Caco-2 (cell line): ENCODE measurements at regions not wholly inside any gene's neighbourhood (a gene's known extent, or its start where the extent isn't known, plus 50 kb on each side); places are given as distances from the start of the nearest gene placed in this dataset.

ENCODE experiments used
- BruUV-seq: library from RNA; stranded (reverse); fragments of 400-500 nt; replicated peaks from 2 replicates; lab custom pipeline; 2021; lab: Mats Ljungman, UMichigan
- CTCF ChIA-PET: fragments of 300-600 bp; sonication (Branson Sonifier 250); formaldehyde crosslinking; loops from one replicate; lab custom pipeline; 2022; ENCODE audit warnings: antibody characterized with exemption; lab: Charles Lee
- POLR2A ChIA-PET: fragments of 300-600 bp; sonication (Branson Sonifier 250); formaldehyde crosslinking; loops from one replicate; lab custom pipeline; 2022; ENCODE audit warnings: antibody characterized with exemption; lab: Charles Lee
- DNase-seq, 2 experiments: peaks; one replicate each; pipeline versions ENCODE4 v3.0.0 to v3.0.0-alpha.2; 2020 to 2022
- H3K27me3 ChIP-seq: replicated peaks from 2 replicates; pipeline ENCODE4 v1.6.0; 2011; ENCODE audit warnings: low read length; ENCODE audit not compliant: control insufficient read depth, insufficient read depth
- H3K36me3 ChIP-seq: 2 replicates; pipeline ENCODE4 v1.5.1; 2011; ENCODE audit warnings: low read length; ENCODE audit not compliant: control insufficient read depth, insufficient read depth
- H3K4me1 ChIP-seq: fragments of 250-450 bp; sonication (Bioruptor Pico); 2 replicates; pipeline ENCODE4 v1.5.1; 2020; ENCODE audit warnings: mild to moderate bottlenecking
- H3K4me3 ChIP-seq: 2 replicates; pipeline ENCODE4 v1.5.1; 2011; ENCODE audit warnings: low read depth, mild to moderate bottlenecking, control low read depth, low read length
- H3K9me3 ChIP-seq: fragments of 250-450 bp; sonication (Bioruptor Pico); 2 replicates; pipeline ENCODE4 v1.5.1; 2020; ENCODE audit warnings: mild to moderate bottlenecking, moderate library complexity
- H3K27ac Mint-ChIP-seq: one replicate; pipeline ENCODE4 v1.8.0; 2022; ENCODE audit warnings: mixed read lengths; ENCODE audit not compliant: unreplicated experiment
- H3K27me3 Mint-ChIP-seq: one replicate; pipeline ENCODE4 v1.8.0; 2022; ENCODE audit warnings: mixed read lengths; ENCODE audit not compliant: insufficient read depth, unreplicated experiment
- H3K36me3 Mint-ChIP-seq: one replicate; pipeline ENCODE4 v1.8.0; 2022; ENCODE audit warnings: mild to moderate bottlenecking, mixed read lengths; ENCODE audit not compliant: insufficient read depth, unreplicated experiment
- H3K4me1 Mint-ChIP-seq: one replicate; pipeline ENCODE4 v1.8.0; 2022; ENCODE audit warnings: low read depth, mixed read lengths; ENCODE audit not compliant: unreplicated experiment
- H3K4me3 Mint-ChIP-seq: one replicate; pipeline ENCODE4 v1.8.0; 2022; ENCODE audit warnings: mild to moderate bottlenecking, moderate library complexity, mixed read lengths; ENCODE audit not compliant: unreplicated experiment
- H3K9me3 Mint-ChIP-seq: one replicate; pipeline ENCODE4 v1.8.0; 2022; ENCODE audit warnings: mixed read lengths; ENCODE audit not compliant: unreplicated experiment
- CTCF ChIP-seq, 2 experiments: fragments of 200-600 bp in 1 of 2; IDR thresholded peaks; 1 replicate in 1 of 2; 2 replicates in 1 of 2; pipeline versions ENCODE4 v1.5.1 to v1.8.0; 2011 to 2022; ENCODE audit warnings: antibody characterized with exemption in 1 of 2, control low read depth in 1 of 2, inconsistent platforms in 1 of 2, low read depth in 1 of 2, low read length in 1 of 2, mild to moderate bottlenecking in 1 of 2, moderate library complexity in 1 of 2; ENCODE audit not compliant: insufficient read depth in 1 of 2, severe bottlenecking in 1 of 2, unreplicated experiment in 1 of 2
- intact Hi-C: fragments of 100-400 bp; cut with micrococcal nuclease; formaldehyde crosslinking; loops from one replicate; pipeline ENCODE4 v1.10.0; 2022; ENCODE audit not compliant: unreplicated experiment

- H3K4me3 ChIP-seq, result no peak overlapping the region
- Mint-ChIP-seq H3K4me1 (no peaks in the 10 kb centered on the region), H3K9me3 (no peaks in the 10 kb centered on the region), H3K4me3 (no peak overlapping the region), H3K36me3 (no peaks in the 10 kb centered on the region), H3K27me3 (peaks cover 12% of the 10 kb centered on the region), H3K27ac (no peak overlapping the region)
- no peaks in the 10 kb centered on the region for H3K4me1 ChIP-seq
- POLR2A ChIA-PET, result no interaction called here
- BruUV-seq, result no TSS peak
- DNase-seq, result no peak
- no peaks in the 10 kb centered on the region for H3K9me3 ChIP-seq
- intact Hi-C loops, result no loop called here
- H3K27me3 ChIP-seq, result no peaks in the 10 kb centered on the region
- TF ChIP-seq CTCF (IDR thresholded peaks at IDR 0.05; ENCODE audit: insufficient read depth in 1 of 2, low read depth in 1 of 2, low read length in 1 of 2, severe bottlenecking in 1 of 2, unreplicated experiment in 1 of 2), result no peak
- CTCF ChIA-PET, result no interaction called here
- H3K36me3 ChIP-seq, result no peaks in the 10 kb centered on the region
Observed at GRCh38 chr9:100724886-100725285, 147.0 kb downstream of the CAVIN4 start.

GRCh38 chr9:100725371-100725770 is 147.5 kb downstream of the CAVIN4 start:
- peaks cover 12% of the 10 kb centered on the region for H3K27me3 Mint-ChIP-seq
- no peak for DNase-seq
- ChIA-PET POLR2A (no interaction called here), CTCF (no interaction called here)
- Histone ChIP-seq H3K9me3 (no peaks in the 10 kb centered on the region), H3K4me3 (no peak overlapping the region), H3K27me3 (no peaks in the 10 kb centered on the region), H3K4me1 (no peaks in the 10 kb centered on the region), H3K36me3 (no peaks in the 10 kb centered on the region)
- no peaks in the 10 kb centered on the region for H3K36me3 Mint-ChIP-seq
- no peak for TF ChIP-seq CTCF (IDR thresholded peaks at IDR 0.05; ENCODE audit: insufficient read depth in 1 of 2, low read depth in 1 of 2, low read length in 1 of 2, severe bottlenecking in 1 of 2, unreplicated experiment in 1 of 2)
- no peaks in the 10 kb centered on the region for H3K4me1 Mint-ChIP-seq
- no peak overlapping the region for H3K27ac Mint-ChIP-seq
- intact Hi-C loops, result no loop called here
- H3K9me3 Mint-ChIP-seq, result no peaks in the 10 kb centered on the region
- H3K4me3 Mint-ChIP-seq, result no peak overlapping the region
- BruUV-seq, result no TSS peak

- Mint-ChIP-seq H3K36me3 (no peaks in the 10 kb centered on the region), H3K9me3 (no peaks in the 10 kb centered on the region), H3K27ac (no peak overlapping the region), H3K4me1 (no peaks in the 10 kb centered on the region), H3K4me3 (no peak overlapping the region), H3K27me3 (peaks cover 6% of the 10 kb centered on the region)
- Histone ChIP-seq H3K27me3 (no peaks in the 10 kb centered on the region), H3K4me1 (no peaks in the 10 kb centered on the region), H3K4me3 (no peak overlapping the region), H3K9me3 (no peaks in the 10 kb centered on the region), H3K36me3 (no peaks in the 10 kb centered on the region)
- intact Hi-C loops, result no loop called here
- POLR2A ChIA-PET, result no interaction called here
- no TSS peak for BruUV-seq
- CTCF ChIA-PET, result no interaction called here
- no peak for DNase-seq
- TF ChIP-seq CTCF (IDR thresholded peaks at IDR 0.05; ENCODE audit: insufficient read depth in 1 of 2, low read depth in 1 of 2, low read length in 1 of 2, severe bottlenecking in 1 of 2, unreplicated experiment in 1 of 2), result no peak
Observed at GRCh38 chr9:100729336-100729895, 151.5 kb downstream of the CAVIN4 start.
